ENCODE measurements at regions not wholly inside any gene's neighbourhood (a gene's known extent, or its start where the extent isn't known, plus 50 kb on each side); places are given as distances from the start of the nearest gene placed in this dataset.

DNA sequence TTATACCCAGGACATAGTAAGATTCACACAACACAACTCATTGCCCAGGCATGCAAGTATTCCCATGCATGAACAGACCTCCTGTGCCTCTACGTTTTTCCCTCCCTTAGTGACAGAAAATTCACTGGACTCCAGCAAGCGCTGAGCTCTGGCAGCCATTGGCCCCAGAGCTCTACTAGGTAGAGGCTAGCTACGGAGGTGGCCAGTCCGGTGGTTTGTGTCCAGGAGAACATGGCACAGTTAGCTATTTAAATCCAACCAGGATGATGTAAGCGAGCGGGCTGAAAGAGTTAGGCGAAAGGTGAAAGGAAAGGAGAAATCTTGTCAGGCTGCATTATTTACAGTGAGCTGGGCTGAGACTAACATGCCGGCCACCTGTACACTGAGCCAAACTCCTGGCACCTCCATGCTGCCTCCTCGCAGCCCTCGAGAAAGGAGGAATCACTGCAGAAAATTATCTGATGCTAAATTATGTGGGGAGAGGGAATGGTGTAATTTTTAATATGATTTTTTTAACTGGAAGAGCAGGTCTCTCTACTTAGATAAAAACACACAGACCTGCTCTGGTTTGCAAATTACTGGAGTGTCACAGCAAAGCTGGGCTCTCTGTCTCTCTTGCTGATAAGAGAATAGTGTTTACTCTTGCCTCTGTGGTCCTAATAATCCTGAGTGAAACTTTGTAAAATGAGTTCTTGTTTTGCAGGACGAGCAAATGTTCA is 50.1 kb upstream of the ARMC2 start:
- no peak overlapping the region for H3K4me3 ChIP-seq (ENCODE audit: low read depth, low read length)
- no peaks in the 10 kb centered on the region; the same call in 1 of the 2 replicates for H3K4me1 ChIP-seq (ENCODE audit: control insufficient read depth, insufficient read depth, low read length)
- H3K9me3 ChIP-seq (ENCODE audit: control insufficient read depth, insufficient read depth, low read length) = no peaks in the 10 kb centered on the region
- H3K27ac ChIP-seq (ENCODE audit: low read depth, low read length) = no peak overlapping the region
- no peaks in the 10 kb centered on the region for H3K36me3 ChIP-seq (ENCODE audit: control insufficient read depth, insufficient read depth, low read length)
- H3K27me3 ChIP-seq (ENCODE audit: control insufficient read depth, insufficient read depth, low read length) = no peaks in the 10 kb centered on the region; the same call in 1 of the 2 replicates
- no peak overlapping the region for H3K9ac ChIP-seq (ENCODE audit: low read depth, low read length)
